ENCODE measurements at regions not wholly inside any gene's neighbourhood (a gene's known extent, or its start where the extent isn't known, plus 50 kb on each side); places are given as distances from the start of the nearest gene placed in this dataset.

GRCh38 chr1:221886311-221886710, 144.4 kb upstream of the DUSP10 start (continued):
- TF ChIP-seq FOXJ3 (CRISPR knock-in tag; IDR thresholded peaks at IDR 0.05; ENCODE audit: borderline replicate concordance): no peak
- TF ChIP-seq, protein P1, sequence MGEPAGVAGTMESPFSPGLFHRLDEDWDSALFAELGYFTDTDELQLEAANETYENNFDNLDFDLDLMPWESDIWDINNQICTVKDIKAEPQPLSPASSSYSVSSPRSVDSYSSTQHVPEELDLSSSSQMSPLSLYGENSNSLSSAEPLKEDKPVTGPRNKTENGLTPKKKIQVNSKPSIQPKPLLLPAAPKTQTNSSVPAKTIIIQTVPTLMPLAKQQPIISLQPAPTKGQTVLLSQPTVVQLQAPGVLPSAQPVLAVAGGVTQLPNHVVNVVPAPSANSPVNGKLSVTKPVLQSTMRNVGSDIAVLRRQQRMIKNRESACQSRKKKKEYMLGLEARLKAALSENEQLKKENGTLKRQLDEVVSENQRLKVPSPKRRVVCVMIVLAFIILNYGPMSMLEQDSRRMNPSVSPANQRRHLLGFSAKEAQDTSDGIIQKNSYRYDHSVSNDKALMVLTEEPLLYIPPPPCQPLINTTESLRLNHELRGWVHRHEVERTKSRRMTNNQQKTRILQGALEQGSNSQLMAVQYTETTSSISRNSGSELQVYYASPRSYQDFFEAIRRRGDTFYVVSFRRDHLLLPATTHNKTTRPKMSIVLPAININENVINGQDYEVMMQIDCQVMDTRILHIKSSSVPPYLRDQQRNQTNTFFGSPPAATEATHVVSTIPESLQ (CRISPR knock-in tag; IDR thresholded peaks at IDR 0.05): no peak
- no peak for TF ChIP-seq NR3C1 (CRISPR knock-in tag; conservative IDR thresholded peaks at IDR 0.05; ENCODE audit: low read depth)
- TF ChIP-seq GTF2I (CRISPR knock-in tag; conservative IDR thresholded peaks at IDR 0.05): no peak

GRCh38 chr1:221884821-221885220, 142.9 kb upstream of the DUSP10 start:
- CTCF ChIA-PET: no interaction called here
- Mint-ChIP-seq H3K9me3 (peaks cover 4% of the 10 kb centered on the region; the same call in 1 of the 2 replicates), H3K27ac (no peak overlapping the region), H3K36me3 (no peaks in the 10 kb centered on the region), H3K4me1 (peaks cover 11% of the 10 kb centered on the region), H3K27me3 (ENCODE audit: low read depth) (no peaks in the 10 kb centered on the region; the same call in 1 of the 2 replicates), H3K4me3 (no peak overlapping the region)
- TF ChIP-seq ATF2 (CRISPR knock-in tag; IDR thresholded peaks at IDR 0.05; ENCODE audit: borderline replicate concordance, low read depth): no peak
- no peak for TF ChIP-seq CBFB (CRISPR knock-in tag; IDR thresholded peaks at IDR 0.05; ENCODE audit: low read depth)
- no peak for TF ChIP-seq ZNF219 (CRISPR knock-in tag; IDR thresholded peaks at IDR 0.05; ENCODE audit: borderline replicate concordance)
- POLR2A ChIA-PET: no interaction called here
- ATAC-seq: no peak
- DNase-seq (ENCODE audit: low spot score): no peak

GRCh38 chr1:221881805-221882581, 140.1 kb upstream of the DUSP10 start:
- peaks cover 8% of the 10 kb centered on the region for H3K4me1 Mint-ChIP-seq
- peaks cover 4% of the 10 kb centered on the region; the same call in 1 of the 2 replicates for H3K9me3 Mint-ChIP-seq

GRCh38 chr1:221880182-221880581, 138.3 kb upstream of the DUSP10 start:
- ChIA-PET POLR2A (no interaction called here), CTCF (no interaction called here)
- no peaks in the 10 kb centered on the region for H3K36me3 Mint-ChIP-seq
- ATAC-seq (no peak), DNase-seq (ENCODE audit: low spot score) (no peak)
- H3K4me3 Mint-ChIP-seq: no peak overlapping the region
- H3K4me1 Mint-ChIP-seq: peaks cover 7% of the 10 kb centered on the region
- H3K27me3 Mint-ChIP-seq (ENCODE audit: low read depth): no peaks in the 10 kb centered on the region; the same call in 1 of the 2 replicates
- H3K27ac Mint-ChIP-seq: no peak overlapping the region
- peaks cover 3% of the 10 kb centered on the region; the same call in 1 of the 2 replicates for H3K9me3 Mint-ChIP-seq
- TF ChIP-seq ETV6 (CRISPR knock-in tag; IDR thresholded peaks at IDR 0.05) (no peak), ZNF671 (CRISPR knock-in tag; IDR thresholded peaks at IDR 0.05) (no peak), ARID4B (CRISPR knock-in tag; IDR thresholded peaks at IDR 0.05; ENCODE audit: borderline replicate concordance) (no peak), TCF7 (CRISPR knock-in tag; IDR thresholded peaks at IDR 0.05; ENCODE audit: low read depth) (no peak), OVOL2 (CRISPR knock-in tag; IDR thresholded peaks at IDR 0.05; ENCODE audit: borderline replicate concordance) (no peak), E2F5 (CRISPR knock-in tag; IDR thresholded peaks at IDR 0.05) (no peak), NR3C1 (CRISPR knock-in tag; conservative IDR thresholded peaks at IDR 0.05; ENCODE audit: low read depth) (no peak), MXD4 (CRISPR knock-in tag; IDR thresholded peaks at IDR 0.05; ENCODE audit: borderline replicate concordance) (no peak), KAT7 (CRISPR knock-in tag; IDR thresholded peaks at IDR 0.05; ENCODE audit: borderline replicate concordance) (no peak), NR1H2 (CRISPR knock-in tag; IDR thresholded peaks at IDR 0.05) (no peak), IRF2 (CRISPR knock-in tag; IDR thresholded peaks at IDR 0.05; ENCODE audit: borderline replicate concordance, low read depth) (no peak)
- TF ChIP-seq, protein P2, sequence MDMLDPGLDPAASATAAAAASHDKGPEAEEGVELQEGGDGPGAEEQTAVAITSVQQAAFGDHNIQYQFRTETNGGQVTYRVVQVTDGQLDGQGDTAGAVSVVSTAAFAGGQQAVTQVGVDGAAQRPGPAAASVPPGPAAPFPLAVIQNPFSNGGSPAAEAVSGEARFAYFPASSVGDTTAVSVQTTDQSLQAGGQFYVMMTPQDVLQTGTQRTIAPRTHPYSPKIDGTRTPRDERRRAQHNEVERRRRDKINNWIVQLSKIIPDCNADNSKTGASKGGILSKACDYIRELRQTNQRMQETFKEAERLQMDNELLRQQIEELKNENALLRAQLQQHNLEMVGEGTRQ (CRISPR knock-in tag; IDR thresholded peaks at IDR 0.05): no peak

More at GRCh38 chr1:221881805-221882581, 140.1 kb upstream of the DUSP10 start:
- Mint-ChIP-seq H3K27me3 (ENCODE audit: low read depth) (no peaks in the 10 kb centered on the region; the same call in 1 of the 2 replicates), H3K4me3 (no peak overlapping the region), H3K36me3 (no peaks in the 10 kb centered on the region), H3K27ac (no peak overlapping the region)
- DNase-seq (ENCODE audit: low spot score) (no peak), ATAC-seq (no peak)
- ChIA-PET CTCF (no interaction called here), POLR2A (no interaction called here)
- TF ChIP-seq, protein P3, sequence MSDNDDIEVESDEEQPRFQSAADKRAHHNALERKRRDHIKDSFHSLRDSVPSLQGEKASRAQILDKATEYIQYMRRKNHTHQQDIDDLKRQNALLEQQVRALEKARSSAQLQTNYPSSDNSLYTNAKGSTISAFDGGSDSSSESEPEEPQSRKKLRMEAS (CRISPR knock-in tag; IDR thresholded peaks at IDR 0.05): no peak

Data from WTC11 (cell line).